B cell (primary cell): ENCODE measurements at regions not wholly inside any gene's neighbourhood (a gene's known extent, or its start where the extent isn't known, plus 50 kb on each side); places are given as distances from the start of the nearest gene placed in this dataset.

Experiments
- ATAC-seq: fragments of 200-7000 bp; cut with Tn5 transposase; one replicate; pipeline ENCODE4 v1.10.0; 2021; ENCODE audit warnings: low read depth, mild to moderate bottlenecking, moderate number of reproducible peaks, moderate library complexity
- CTCF ChIA-PET: fragments of 350-600 bp; sonication (Branson Sonifier 250); formaldehyde crosslinking; loops from one replicate; lab custom pipeline; 2021; ENCODE audit warnings: antibody characterized with exemption, inconsistent platforms; lab: Charles Lee
- POLR2A ChIA-PET: fragments of 350-600 bp; sonication (Branson Sonifier 250); formaldehyde crosslinking; loops from one replicate; lab custom pipeline; 2021; ENCODE audit warnings: antibody characterized with exemption; lab: Charles Lee
- DNase-seq: peaks from one replicate; pipeline ENCODE4 v3.0.0; 2013
- H2AFZ ChIP-seq: 2 replicates; pipeline ENCODE4 v1.6.1; 2012; ENCODE audit warnings: mild to moderate bottlenecking, low read depth, low read length; ENCODE audit not compliant: insufficient read depth, poor library complexity, severe bottlenecking
- H3K27ac ChIP-seq, 2 donors: 1 replicate in 1 of 2; 2 replicates in 1 of 2; pipeline ENCODE4 v1.5.1; 2012 to 2013; ENCODE audit warnings: low read length in 2 of 2, mild to moderate bottlenecking in 2 of 2, moderate library complexity in 1 of 2
- H3K27me3 ChIP-seq, 4 experiments: fragments of 200-600 bp in 1 of 4; sonication (generic) in 1 of 4; replicated peaks in 1 of 4; 1 replicate in 2 of 4; 2 replicates in 2 of 4; pipeline versions ENCODE4 v1.6.1 to v1.7.0; 2013 to 2016; ENCODE audit warnings: low read length in 3 of 4, mild to moderate bottlenecking in 2 of 4, mixed read lengths in 1 of 4, moderate library complexity in 1 of 4; ENCODE audit not compliant: insufficient read depth in 4 of 4, control insufficient read depth in 3 of 4; ENCODE audit errors: control extremely low read depth in 1 of 4
- H3K36me3 ChIP-seq, 2 experiments: replicated peaks in 1 of 2; 1 replicate in 1 of 2; 2 replicates in 1 of 2; pipeline versions ENCODE4 v1.6.1 to v1.7.1; 2013; ENCODE audit warnings: low read length in 1 of 2; ENCODE audit not compliant: insufficient read depth in 2 of 2, control insufficient read depth in 1 of 2; ENCODE audit errors: control extremely low read depth in 1 of 2, extremely low read depth in 1 of 2
- H3K4me1 ChIP-seq, 2 donors: fragments of 200-600 bp in 1 of 2; sonication (generic) in 1 of 2; 1 replicate in 1 of 2; 2 replicates in 1 of 2; pipeline versions ENCODE4 v1.5.1 to v1.6.1; 2013 to 2017; ENCODE audit warnings: low read length in 2 of 2; ENCODE audit not compliant: control insufficient read depth in 2 of 2, insufficient read depth in 2 of 2
- H3K4me2 ChIP-seq: replicated peaks from 2 replicates; pipeline ENCODE3; 2012; ENCODE audit warnings: mild to moderate bottlenecking, low read depth, low read length; ENCODE audit not compliant: poor library complexity, severe bottlenecking
- H3K4me3 ChIP-seq, 5 experiments: fragments of 200-600 bp in 1 of 5; sonication (generic) in 1 of 5; 1 replicate in 3 of 5; 2 replicates in 2 of 5; pipeline versions ENCODE4 v1.5.1 to v1.7.0; 2011 to 2016; ENCODE audit warnings: low read length in 4 of 5, mild to moderate bottlenecking in 4 of 5, low read depth in 2 of 5, control low read depth in 1 of 5, moderate library complexity in 1 of 5; ENCODE audit not compliant: insufficient read depth in 1 of 5; ENCODE audit errors: control extremely low read depth in 1 of 5, extremely low read depth in 1 of 5
- H3K79me2 ChIP-seq: fragments of 200-600 bp; sonication (generic); one replicate; pipeline ENCODE4 v1.6.0; 2016; ENCODE audit warnings: low read length; ENCODE audit not compliant: control insufficient read depth, insufficient read depth
- H3K9ac ChIP-seq: fragments of 200-600 bp; sonication (generic); 2 replicates; pipeline ENCODE4 v1.6.1; 2017; ENCODE audit warnings: mild to moderate bottlenecking, low read length, moderate library complexity
- H3K9me3 ChIP-seq, 3 donors: one replicate each; pipeline versions ENCODE4 v1.6.1 to v1.7.1; 2013; ENCODE audit warnings: low read length in 2 of 3; ENCODE audit not compliant: control insufficient read depth in 2 of 3, insufficient read depth in 1 of 3; ENCODE audit errors: control extremely low read depth in 1 of 3
- H4K20me1 ChIP-seq: 2 replicates; pipeline ENCODE4 v1.6.0; 2012; ENCODE audit warnings: mild to moderate bottlenecking, low read length; ENCODE audit not compliant: insufficient read depth, control insufficient read depth, poor library complexity, severe bottlenecking
- H3K27ac Mint-ChIP-seq: one replicate; pipeline ENCODE4 v1.8.0; 2021; ENCODE audit warnings: mixed read lengths
- H3K27me3 Mint-ChIP-seq: one replicate; pipeline ENCODE4 v1.8.0; 2021; ENCODE audit warnings: mixed read lengths
- H3K4me1 Mint-ChIP-seq: one replicate; pipeline ENCODE4 v1.8.0; 2021; ENCODE audit warnings: mixed read lengths
- H3K4me3 Mint-ChIP-seq: one replicate; pipeline ENCODE4 v1.8.0; 2021; ENCODE audit warnings: mixed read lengths
- H3K9me3 Mint-ChIP-seq: one replicate; pipeline ENCODE4 v1.8.0; 2022; ENCODE audit warnings: mixed read lengths; ENCODE audit not compliant: insufficient read depth
- CTCF ChIP-seq: fragments of 200-600 bp; IDR thresholded peaks from one replicate; pipeline ENCODE4 v1.8.0; 2022; ENCODE audit warnings: antibody characterized with exemption, mild to moderate bottlenecking
- EZH2 ChIP-seq: IDR thresholded peaks from 2 replicates; pipeline ENCODE4 v1.6.1; 2012; ENCODE audit warnings: borderline replicate concordance, low read depth, mild to moderate bottlenecking, moderate library complexity, low read length; ENCODE audit not compliant: insufficient read depth, poor library complexity, severe bottlenecking
- intact Hi-C: fragments of 100-400 bp; cut with micrococcal nuclease; formaldehyde crosslinking; loops from one replicate; pipeline ENCODE4 v1.10.0; 2022

DNA sequence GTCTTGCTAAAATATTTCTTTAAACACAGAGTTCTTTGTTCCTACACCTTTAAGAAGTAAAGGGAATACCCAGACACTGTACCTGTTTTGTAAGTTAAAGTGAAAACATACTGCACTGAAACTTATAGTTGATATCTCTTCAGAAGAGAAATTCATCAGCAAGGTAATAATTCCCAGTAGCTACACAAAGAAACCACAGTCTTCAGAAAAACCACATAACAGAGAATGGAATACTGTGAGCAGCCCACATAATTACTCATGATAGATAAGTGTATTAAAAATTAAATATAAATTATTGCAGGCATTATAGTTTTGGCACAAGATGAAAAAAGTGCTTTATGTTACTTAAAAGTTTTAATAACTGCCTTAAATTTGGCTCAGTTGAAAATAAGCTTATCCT lies 276.6 kb downstream of the SETD4 start:
- ChIA-PET POLR2A (no interaction called here), CTCF (no interaction called here)
- H3K9me3 Mint-ChIP-seq, result no peaks in the 10 kb centered on the region
- Histone ChIP-seq H4K20me1 (no peaks in the 10 kb centered on the region), H3K36me3 (no peaks in the 10 kb centered on the region), H3K9me3 (no peaks in the 10 kb centered on the region), H3K27me3 (peaks cover 0 to 8% (median 4%) of the 10 kb centered on the region in 4 experiments), H3K4me1 (no peaks in the 10 kb centered on the region), H3K27ac (no peak overlapping the region), H2AFZ (no peak overlapping the region), H3K9ac (no peak overlapping the region), H3K4me2 (no peak overlapping the region), H3K79me2 (no peaks in the 10 kb centered on the region), H3K4me3 (no peak overlapping the region)
- TF ChIP-seq EZH2, result no peak
- TF ChIP-seq CTCF, result no peak
- no peak overlapping the region for H3K27ac Mint-ChIP-seq
- ATAC-seq (no peak), DNase-seq (no peak)
- H3K4me1 Mint-ChIP-seq, result no peaks in the 10 kb centered on the region
- H3K4me3 Mint-ChIP-seq, result no peak overlapping the region
- H3K27me3 Mint-ChIP-seq, result peaks cover 28% of the 10 kb centered on the region
- intact Hi-C loops, result no loop called here

GRCh38 chr21:35782667-35783066 lies 277.7 kb downstream of the SETD4 start:
- no peak for DNase-seq
- Mint-ChIP-seq H3K27ac (no peak overlapping the region), H3K4me3 (no peak overlapping the region), H3K4me1 (no peaks in the 10 kb centered on the region), H3K27me3 (peaks cover 38% of the 10 kb centered on the region), H3K9me3 (no peaks in the 10 kb centered on the region)
- POLR2A ChIA-PET, result no interaction called here
- CTCF ChIA-PET, result no interaction called here
- Histone ChIP-seq H3K79me2 (no peaks in the 10 kb centered on the region), H4K20me1 (no peaks in the 10 kb centered on the region), H3K27ac (no peak overlapping the region), H3K4me3 (no peak overlapping the region), H3K27me3 (peaks cover 0 to 8% (median 4%) of the 10 kb centered on the region in 4 experiments), H3K4me2 (no peak overlapping the region), H2AFZ (no peak overlapping the region), H3K4me1 (no peaks in the 10 kb centered on the region), H3K9ac (no peak overlapping the region), H3K36me3 (no peaks in the 10 kb centered on the region), H3K9me3 (no peaks in the 10 kb centered on the region)
- TF ChIP-seq CTCF, result no peak
- TF ChIP-seq EZH2, result no peak
- no peak for ATAC-seq
- intact Hi-C loops, result no loop called here
